ENCODE measurements at regions not wholly inside any gene's neighbourhood (a gene's known extent, or its start where the extent isn't known, plus 50 kb on each side); places are given as distances from the start of the nearest gene placed in this dataset.
"Not testable (repeated sequence)": the region's sequence is repeated elsewhere in the genome, so short reads cannot be mapped to it uniquely, and the experiment has no call there.

GRCh38 chr3:145089337-145089736 lies 1071.6 kb downstream of the PLOD2 start:
- H3K4me3 ChIP-seq (ENCODE audit: low read length): no peak overlapping the region
- Mint-ChIP-seq H3K36me3 (ENCODE audit: low read depth) (no peaks in the 10 kb centered on the region), H3K4me1 (peaks cover 21% of the 10 kb centered on the region), H3K27me3 (ENCODE audit: insufficient read depth) (no peaks in the 10 kb centered on the region), H3K9me3 (no peaks in the 10 kb centered on the region), H3K4me3 (no peak overlapping the region), H3K27ac (no peak overlapping the region)
- H3K36me3 ChIP-seq (ENCODE audit: control insufficient read depth, insufficient read depth, low read length): no peaks in the 10 kb centered on the region
- no peak for TF ChIP-seq CTCF (conservative IDR thresholded peaks at IDR 0.05)
- DNase-seq: no peak
- H3K4me1 ChIP-seq (ENCODE audit: control insufficient read depth, insufficient read depth, low read length): no peaks in the 10 kb centered on the region
- no peaks in the 10 kb centered on the region for H3K27me3 ChIP-seq (ENCODE audit: control insufficient read depth, insufficient read depth, low read length, poor library complexity, severe bottlenecking)
- 96% methylated on average over 1 of the region's 2 CpGs; no CpG with 5 or more reads in 1 of the 2 experiments for WGBS, 2 experiments (ENCODE audit: insufficient coverage in 1 of 2, insufficient read length in 1 of 2)
- no peak overlapping the region for H3K27ac ChIP-seq (ENCODE audit: low read depth, low read length)
- no peak overlapping the region for H3K9ac ChIP-seq (ENCODE audit: extremely low read depth, low read length, poor library complexity, severe bottlenecking)
- no peaks in the 10 kb centered on the region for H3K9me3 ChIP-seq (ENCODE audit: control insufficient read depth, low read length)

GRCh38 chr3:145094355-145094941 lies 1066.5 kb downstream of the PLOD2 start:
- Mint-ChIP-seq H3K27me3 (ENCODE audit: insufficient read depth) (no peaks in the 10 kb centered on the region), H3K4me1 (peaks cover 12% of the 10 kb centered on the region), H3K27ac (peak overlapping the region; percentile 82), H3K36me3 (ENCODE audit: low read depth) (no peaks in the 10 kb centered on the region), H3K9me3 (no peaks in the 10 kb centered on the region), H3K4me3 (no peak overlapping the region)
- H3K9me3 ChIP-seq (ENCODE audit: control insufficient read depth, low read length): no peaks in the 10 kb centered on the region
- WGBS, 2 experiments (ENCODE audit: insufficient coverage in 1 of 2, insufficient read length in 1 of 2): 53 to 100% methylated on average over 1 to 3 of the region's 3 CpGs
- no peak overlapping the region for H3K4me3 ChIP-seq (ENCODE audit: low read length)
- no peak for TF ChIP-seq CTCF (conservative IDR thresholded peaks at IDR 0.05)
- DNase-seq: no peak
- H3K9ac ChIP-seq (ENCODE audit: extremely low read depth, low read length, poor library complexity, severe bottlenecking): no peak overlapping the region
- H3K36me3 ChIP-seq (ENCODE audit: control insufficient read depth, insufficient read depth, low read length): no peaks in the 10 kb centered on the region
- no peak overlapping the region for H3K27ac ChIP-seq (ENCODE audit: low read depth, low read length)
- H3K4me1 ChIP-seq (ENCODE audit: control insufficient read depth, insufficient read depth, low read length): no peaks in the 10 kb centered on the region
- H3K27me3 ChIP-seq (ENCODE audit: control insufficient read depth, insufficient read depth, low read length, poor library complexity, severe bottlenecking): no peaks in the 10 kb centered on the region

- DNase-seq: peak; percentile 83
- H3K9ac ChIP-seq (ENCODE audit: extremely low read depth, low read length, poor library complexity, severe bottlenecking); H3K27ac ChIP-seq (ENCODE audit: low read depth, low read length); H3K4me3 Mint-ChIP-seq; H3K4me3 ChIP-seq (ENCODE audit: low read length); H3K27me3 Mint-ChIP-seq (ENCODE audit: insufficient read depth); H3K27me3 ChIP-seq (ENCODE audit: control insufficient read depth, insufficient read depth, low read length, poor library complexity, severe bottlenecking); H3K4me1 ChIP-seq (ENCODE audit: control insufficient read depth, insufficient read depth, low read length): not testable (repeated sequence)
- 5% methylated on average over 5 of the region's 5 CpGs; no CpG with 5 or more reads in 1 of the 2 experiments for WGBS, 2 experiments (ENCODE audit: insufficient coverage in 1 of 2, insufficient read length in 1 of 2)
- H3K9me3 Mint-ChIP-seq: peaks cover 27% of the 10 kb centered on the region
- peaks cover 53% of the 10 kb centered on the region for H3K4me1 Mint-ChIP-seq
- Histone ChIP-seq H3K36me3 (ENCODE audit: control insufficient read depth, insufficient read depth, low read length) (peaks cover 14% of the 10 kb centered on the region), H3K9me3 (ENCODE audit: control insufficient read depth, low read length) (peaks cover 28% of the 10 kb centered on the region)
- peaks cover 34% of the 10 kb centered on the region for H3K36me3 Mint-ChIP-seq (ENCODE audit: low read depth)
- peak overlapping the region; percentile 94 for H3K27ac Mint-ChIP-seq
Observed at GRCh38 chr3:145111141-145111540, 1049.8 kb downstream of the PLOD2 start.

GRCh38 chr3:145116769-145117168 lies 1044.2 kb downstream of the PLOD2 start:
- Histone ChIP-seq H3K4me1 (ENCODE audit: control insufficient read depth, insufficient read depth, low read length) (peaks cover 4% of the 10 kb centered on the region), H3K27ac (ENCODE audit: low read depth, low read length) (no peak overlapping the region), H3K9me3 (ENCODE audit: control insufficient read depth, low read length) (no peaks in the 10 kb centered on the region), H3K36me3 (ENCODE audit: control insufficient read depth, insufficient read depth, low read length) (no peaks in the 10 kb centered on the region), H3K9ac (ENCODE audit: extremely low read depth, low read length, poor library complexity, severe bottlenecking) (no peak overlapping the region), H3K27me3 (ENCODE audit: control insufficient read depth, insufficient read depth, low read length, poor library complexity, severe bottlenecking) (no peaks in the 10 kb centered on the region), H3K4me3 (ENCODE audit: low read length) (no peak overlapping the region)
- Mint-ChIP-seq H3K9me3 (peaks cover 1% of the 10 kb centered on the region), H3K4me1 (peaks cover 49% of the 10 kb centered on the region), H3K36me3 (ENCODE audit: low read depth) (peaks cover 10% of the 10 kb centered on the region), H3K4me3 (no peak overlapping the region), H3K27me3 (ENCODE audit: insufficient read depth) (no peaks in the 10 kb centered on the region), H3K27ac (peak overlapping the region; percentile 57)
- no peak for DNase-seq
- 73 to 89% methylated on average over 2 to 4 of the region's 4 CpGs for WGBS, 2 experiments (ENCODE audit: insufficient coverage in 1 of 2, insufficient read length in 1 of 2)
- TF ChIP-seq CTCF (conservative IDR thresholded peaks at IDR 0.05): no peak
